Naive B cell (primary cell): ENCODE measurements at regions not wholly inside any gene's neighbourhood (a gene's known extent, or its start where the extent isn't known, plus 50 kb on each side); places are given as distances from the start of the nearest gene placed in this dataset.

Experiments used
- ATAC-seq, 2 donors: fragments of 150-1000 bp; cut with Tn5 transposase; 2 replicates each; pipeline ENCODE4 v1.10.0; 2021; ENCODE audit warnings: low read depth in 2 of 2, mild to moderate bottlenecking in 2 of 2, moderate library complexity in 2 of 2
- DNase-seq: peaks from one replicate; pipeline ENCODE4 v3.0.0; 2022
- H3K27ac Mint-ChIP-seq, 6 donors: one replicate each; pipeline ENCODE4 v1.8.0; 2020 to 2022; ENCODE audit warnings: mild to moderate bottlenecking in 6 of 6, mixed read lengths in 6 of 6, moderate library complexity in 5 of 6, inconsistent platforms in 2 of 6
- H3K27me3 Mint-ChIP-seq, 3 donors: one replicate each; pipeline ENCODE4 v1.8.0; 2021 to 2022; ENCODE audit warnings: mixed read lengths in 3 of 3, mild to moderate bottlenecking in 1 of 3
- H3K36me3 Mint-ChIP-seq, 2 donors: one replicate each; pipeline ENCODE4 v1.8.0; 2020 to 2022; ENCODE audit warnings: mixed read lengths in 2 of 2, inconsistent platforms in 1 of 2, mild to moderate bottlenecking in 1 of 2
- H3K4me1 Mint-ChIP-seq, 3 donors: one replicate each; pipeline ENCODE4 v1.8.0; 2020 to 2022; ENCODE audit warnings: mixed read lengths in 3 of 3, inconsistent platforms in 1 of 3, mild to moderate bottlenecking in 1 of 3, moderate library complexity in 1 of 3
- H3K4me3 Mint-ChIP-seq, 8 donors: one replicate each; pipeline ENCODE4 v1.8.0; 2020 to 2022; ENCODE audit warnings: mild to moderate bottlenecking in 8 of 8, mixed read lengths in 8 of 8, moderate library complexity in 8 of 8, inconsistent platforms in 2 of 8
- H3K9me3 Mint-ChIP-seq, 7 donors: one replicate each; pipeline ENCODE4 v1.8.0; 2020 to 2022; ENCODE audit warnings: mixed read lengths in 7 of 7, mild to moderate bottlenecking in 5 of 7, inconsistent platforms in 2 of 7, moderate library complexity in 1 of 7

DNA sequence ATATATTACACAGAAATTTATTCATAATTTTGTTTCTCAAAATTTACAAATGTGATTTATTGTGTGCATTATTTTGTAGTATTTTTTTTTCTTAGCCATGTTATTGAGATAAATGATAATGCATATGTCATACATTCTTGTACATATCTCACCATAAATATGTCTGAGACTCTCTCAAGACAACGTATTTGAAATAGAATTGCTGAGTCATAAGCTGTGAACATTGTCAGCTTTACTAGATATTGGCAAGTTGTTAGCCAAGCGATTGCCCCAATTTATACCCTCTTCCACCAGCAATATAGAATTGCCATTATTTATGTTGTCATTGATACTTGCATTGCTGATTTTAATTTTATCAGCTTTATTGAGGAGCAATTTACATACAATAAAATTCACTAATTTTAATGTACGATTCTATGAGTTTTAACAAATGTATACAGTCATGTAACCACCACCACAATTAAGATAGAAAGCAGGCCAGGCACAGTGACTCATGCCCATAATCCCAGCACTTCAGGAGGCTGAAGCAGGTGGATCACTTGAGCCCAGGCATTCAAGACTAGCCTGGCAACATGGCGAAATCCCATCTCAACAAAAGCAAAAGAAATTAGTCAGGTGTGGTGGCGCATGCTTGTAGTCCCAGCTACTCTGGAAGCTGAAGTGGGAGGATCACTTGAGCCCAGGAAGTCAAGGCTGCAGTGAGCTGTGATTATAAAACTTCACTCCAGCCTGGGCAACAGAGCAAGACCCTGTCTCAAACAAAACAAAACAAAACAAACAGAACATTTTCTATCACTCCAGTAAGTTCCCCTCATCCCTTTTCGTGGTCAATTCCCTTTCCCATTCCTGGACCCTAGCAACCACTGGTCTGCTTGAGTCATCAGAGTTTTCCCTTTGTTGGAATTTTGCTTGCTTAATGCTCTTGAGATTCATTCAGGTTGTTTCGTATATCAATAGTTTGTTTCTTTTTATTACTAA is 373.1 kb downstream of the MFSD1 start:
- no peaks in the 10 kb centered on the region for H3K9me3 Mint-ChIP-seq
- no peak for ATAC-seq
- H3K36me3 Mint-ChIP-seq = no peaks in the 10 kb centered on the region
- no peaks in the 10 kb centered on the region for H3K4me1 Mint-ChIP-seq
- DNase-seq = no peak
- H3K27ac Mint-ChIP-seq = no peak overlapping the region
- no peak overlapping the region for H3K4me3 Mint-ChIP-seq
- no peaks in the 10 kb centered on the region for H3K27me3 Mint-ChIP-seq

DNA sequence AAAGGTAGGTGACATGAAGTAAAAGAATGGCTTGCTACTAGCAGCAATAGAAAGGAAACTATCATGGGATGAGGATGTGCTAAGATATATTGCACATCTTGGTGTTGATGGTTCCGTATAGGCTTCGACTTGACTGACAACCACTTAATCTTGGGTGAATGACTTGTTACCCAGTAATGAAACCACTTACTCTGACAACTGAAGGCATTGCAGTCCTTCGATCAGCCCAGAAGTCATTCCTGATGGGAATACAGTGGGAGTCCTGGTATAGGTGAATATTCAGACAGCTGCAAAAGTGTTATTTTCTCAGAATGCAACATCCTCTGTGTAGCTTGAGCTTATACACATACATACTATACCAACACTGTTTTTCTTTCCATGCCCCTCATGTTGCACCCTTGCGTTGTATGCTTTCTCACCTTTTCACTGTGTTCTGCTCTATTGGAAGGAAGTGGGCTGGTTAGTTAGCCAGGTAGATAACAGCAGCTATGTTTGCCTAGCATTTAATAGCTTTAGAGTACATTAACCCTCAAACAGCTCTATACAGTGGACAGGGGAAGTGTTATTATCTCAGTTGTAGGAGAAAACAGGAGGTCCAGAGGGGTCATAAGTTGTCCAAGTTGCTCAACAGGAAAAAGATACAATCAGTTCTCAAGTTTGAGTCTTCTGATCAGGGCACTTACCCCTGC is 376.5 kb downstream of the MFSD1 start:
- Mint-ChIP-seq H3K9me3 (peaks cover 0 to 8% (median 0%) of the 10 kb centered on the region in 7 donors), H3K36me3 (no peaks in the 10 kb centered on the region), H3K27me3 (peaks cover 0 to 5% (median 0%) of the 10 kb centered on the region in 3 donors), H3K27ac (no peak overlapping the region), H3K4me3 (no peak overlapping the region), H3K4me1 (no peaks in the 10 kb centered on the region)
- ATAC-seq = no peak
- no peak for DNase-seq

DNA sequence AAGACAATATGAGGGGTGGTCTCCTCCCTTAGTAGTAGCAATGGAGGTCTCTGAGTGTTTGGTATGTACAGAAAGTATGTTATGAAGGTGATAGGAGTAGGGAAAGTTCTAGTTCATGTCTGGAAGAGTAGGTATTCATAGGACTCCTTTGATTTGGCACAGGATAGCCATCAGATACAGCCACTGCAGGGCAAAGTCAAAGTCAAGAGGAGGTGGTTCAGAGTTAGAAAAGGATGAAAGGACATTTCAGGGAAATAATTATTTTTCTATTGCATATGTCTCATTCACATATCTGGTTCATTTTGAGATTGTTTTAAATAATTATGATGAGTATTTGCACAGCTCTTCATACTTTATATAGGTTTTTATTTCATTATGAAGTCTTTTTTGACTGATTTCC is 381.1 kb downstream of the MFSD1 start:
- Mint-ChIP-seq H3K27me3 (peaks cover 0 to 5% (median 0%) of the 10 kb centered on the region in 3 donors), H3K27ac (no peak overlapping the region), H3K9me3 (peaks cover 0 to 11% (median 0%) of the 10 kb centered on the region in 7 donors), H3K36me3 (no peaks in the 10 kb centered on the region), H3K4me1 (peaks cover 5 to 8% (median 6%) of the 10 kb centered on the region in 3 donors), H3K4me3 (no peak overlapping the region)
- DNase-seq (no peak), ATAC-seq (no peak)

DNA sequence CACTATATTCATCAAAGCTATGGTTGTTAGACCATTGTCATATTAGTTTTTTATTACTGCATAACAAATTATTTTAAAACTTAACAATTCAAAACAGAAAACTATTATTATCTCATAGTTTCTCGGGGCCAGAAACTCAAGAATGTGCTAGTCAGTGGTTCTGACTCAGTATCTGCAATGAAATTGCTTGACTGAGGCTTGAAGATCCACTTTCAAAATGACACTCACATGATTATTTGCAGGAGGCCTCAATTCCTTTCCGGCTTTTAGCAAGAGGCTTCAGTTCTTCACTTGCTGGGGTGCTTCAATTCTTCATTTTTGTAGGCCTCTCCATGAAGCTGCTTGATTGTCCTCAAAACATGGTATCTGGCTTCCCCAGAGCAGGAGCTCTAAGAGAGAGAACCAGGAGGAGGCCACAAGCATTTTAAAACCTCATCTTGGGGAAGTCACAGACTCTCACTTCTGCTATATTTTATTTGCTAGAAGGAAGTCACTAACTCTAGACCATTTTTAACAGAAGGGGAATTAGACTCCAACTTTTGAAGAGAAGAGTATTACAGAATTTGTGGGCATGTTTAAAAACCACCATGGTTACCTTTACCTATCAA is 383.7 kb downstream of the MFSD1 start:
- Mint-ChIP-seq H3K9me3 (peaks cover 0 to 11% (median 1%) of the 10 kb centered on the region in 7 donors), H3K27me3 (peaks cover 0 to 5% (median 0%) of the 10 kb centered on the region in 3 donors), H3K4me1 (peaks cover 5 to 8% (median 6%) of the 10 kb centered on the region in 3 donors), H3K27ac (peak overlapping the region in 2 of 6 donors; percentile 2 to 11), H3K4me3 (peak overlapping the region in 4 of 8 donors; percentile 9 to 59 (median 40)), H3K36me3 (no peaks in the 10 kb centered on the region)
- DNase-seq (no peak), ATAC-seq (peak; percentile 46 to 59)

DNA sequence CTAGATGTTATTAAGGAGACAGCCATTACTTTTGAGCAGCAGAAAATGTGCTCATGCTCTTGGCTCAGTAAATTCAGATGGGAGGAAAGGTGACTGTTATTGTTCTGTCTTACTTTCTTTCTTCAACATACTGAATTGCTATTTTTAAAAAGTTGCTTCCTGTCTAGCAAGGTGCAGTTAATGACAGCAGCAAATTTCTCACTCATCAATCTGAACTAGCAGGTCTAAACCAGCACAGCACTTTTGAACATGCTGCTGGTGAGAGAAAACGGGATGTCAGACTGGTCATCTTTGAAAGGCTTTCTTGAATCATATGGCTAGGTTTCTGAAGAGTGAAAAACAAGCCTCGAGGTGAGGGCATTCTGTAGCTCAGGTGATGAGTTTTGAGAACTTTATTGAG is 384.7 kb downstream of the MFSD1 start:
- Mint-ChIP-seq H3K9me3 (peaks cover 0 to 9% (median 1%) of the 10 kb centered on the region in 7 donors), H3K4me3 (peak overlapping the region in 1 of 8 donors; percentile 8), H3K4me1 (peaks cover 5 to 8% (median 6%) of the 10 kb centered on the region in 3 donors), H3K27me3 (no peaks in the 10 kb centered on the region), H3K27ac (no peak overlapping the region), H3K36me3 (no peaks in the 10 kb centered on the region)
- DNase-seq (no peak), ATAC-seq (no peak)

DNA sequence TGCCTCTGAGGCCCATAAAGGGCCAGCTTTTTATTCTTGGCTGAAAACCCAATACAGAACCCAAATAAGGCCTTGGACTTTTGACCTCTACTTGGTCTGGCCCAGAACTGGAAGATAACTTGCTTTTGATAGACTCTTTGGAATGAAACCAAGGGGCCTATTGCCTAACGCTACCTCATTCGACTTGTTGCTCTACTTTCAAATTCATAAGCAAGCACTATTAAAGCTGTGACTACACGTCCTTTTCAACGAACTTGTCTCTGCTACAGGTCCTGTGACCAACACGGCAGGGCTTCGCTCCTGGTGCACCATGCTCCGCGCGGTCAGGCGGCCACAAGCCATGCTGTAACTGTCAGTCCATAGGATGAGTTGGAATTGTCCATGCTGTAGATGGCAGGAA is 385.4 kb downstream of the MFSD1 start:
- no peak overlapping the region for H3K27ac Mint-ChIP-seq
- H3K9me3 Mint-ChIP-seq = peaks cover 0 to 7% (median 1%) of the 10 kb centered on the region in 7 donors
- no peak overlapping the region for H3K4me3 Mint-ChIP-seq
- no peaks in the 10 kb centered on the region for H3K27me3 Mint-ChIP-seq
- ATAC-seq = no peak
- no peak for DNase-seq
- H3K36me3 Mint-ChIP-seq = no peaks in the 10 kb centered on the region
- peaks cover 5 to 8% (median 6%) of the 10 kb centered on the region in 3 donors for H3K4me1 Mint-ChIP-seq

DNA sequence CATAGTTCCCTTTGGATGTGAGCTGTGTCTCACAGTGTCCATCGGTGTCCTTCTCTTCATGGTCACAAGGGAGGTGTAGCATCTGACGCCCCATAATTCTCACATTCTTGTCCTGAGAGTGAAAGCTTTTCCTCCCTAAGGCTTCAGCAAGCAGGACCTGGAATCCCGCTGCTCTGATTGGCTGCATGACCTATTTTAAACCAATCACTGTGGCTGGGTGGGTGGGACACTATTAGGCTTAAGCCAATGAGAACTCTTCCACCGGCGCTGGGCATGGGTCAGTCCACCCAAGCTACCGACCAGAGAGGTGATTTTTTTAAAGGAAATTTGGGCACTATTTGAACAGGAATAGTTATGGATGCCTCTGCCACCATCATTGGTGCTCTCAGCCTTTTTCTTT is 385.9 kb downstream of the MFSD1 start:
- no peaks in the 10 kb centered on the region for H3K36me3 Mint-ChIP-seq
- peaks cover 0 to 7% (median 0%) of the 10 kb centered on the region in 7 donors for H3K9me3 Mint-ChIP-seq
- peaks cover 5 to 8% (median 6%) of the 10 kb centered on the region in 3 donors for H3K4me1 Mint-ChIP-seq
- DNase-seq (no peak), ATAC-seq (no peak)
- no peaks in the 10 kb centered on the region for H3K27me3 Mint-ChIP-seq
- H3K4me3 Mint-ChIP-seq = no peak overlapping the region
- no peak overlapping the region for H3K27ac Mint-ChIP-seq

DNA sequence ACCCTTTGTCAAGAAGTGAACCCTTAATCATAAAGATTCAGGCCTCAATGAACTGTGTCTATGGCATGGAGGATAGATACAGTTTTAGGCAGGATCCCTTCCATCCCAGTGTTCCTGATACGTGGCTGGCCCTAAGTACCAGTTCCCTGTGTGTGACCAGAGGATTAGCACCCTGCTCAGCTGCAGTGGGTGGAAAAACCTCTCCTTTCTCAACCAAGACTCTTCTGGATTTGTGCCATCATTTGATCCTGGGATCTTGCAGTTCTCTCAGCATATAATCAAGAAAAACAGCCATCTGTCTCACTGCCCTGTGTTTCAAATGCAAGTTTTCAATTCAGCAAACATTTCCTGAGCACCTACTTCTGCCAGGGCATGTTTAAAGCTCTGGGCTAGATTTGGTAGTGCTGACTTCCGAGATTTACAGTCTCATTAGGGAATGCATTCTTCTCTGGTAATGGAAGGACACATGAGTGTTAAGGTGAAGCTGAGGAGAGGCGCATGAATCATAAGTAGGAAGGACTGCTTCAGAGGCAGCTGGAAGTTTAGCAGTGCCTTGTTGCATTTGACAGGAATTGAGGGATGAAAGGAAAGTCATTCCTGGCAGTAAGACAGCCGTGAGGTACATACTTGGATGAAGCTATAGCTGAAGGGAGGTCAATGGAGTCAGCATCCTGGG is 388.3 kb downstream of the MFSD1 start:
- Mint-ChIP-seq H3K27me3 (no peaks in the 10 kb centered on the region), H3K36me3 (no peaks in the 10 kb centered on the region), H3K27ac (no peak overlapping the region), H3K4me3 (no peak overlapping the region), H3K4me1 (peaks cover 5 to 8% (median 6%) of the 10 kb centered on the region in 3 donors), H3K9me3 (peaks cover 0 to 3% (median 2%) of the 10 kb centered on the region in 7 donors)
- DNase-seq = no peak
- no peak for ATAC-seq

DNA sequence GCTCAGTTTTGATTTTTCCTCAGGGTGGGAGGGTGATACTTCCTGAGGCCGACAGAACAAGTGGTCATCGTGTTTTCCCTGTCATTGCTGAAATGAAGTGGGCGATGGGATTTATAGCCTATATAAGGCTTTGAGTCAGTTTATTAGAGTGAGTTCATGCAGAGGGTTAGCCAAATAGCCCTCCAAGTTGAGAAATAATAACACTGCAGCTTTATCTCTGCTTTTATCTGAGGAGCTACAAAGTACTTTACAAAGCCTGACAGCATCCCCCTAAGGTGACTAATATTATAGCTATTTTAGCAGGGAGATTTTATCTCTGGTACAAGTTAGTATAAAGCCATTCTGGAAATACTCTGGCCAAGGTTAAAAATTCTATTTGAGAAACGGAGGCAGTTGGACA is 389.6 kb downstream of the MFSD1 start:
- H3K27ac Mint-ChIP-seq = no peak overlapping the region
- H3K4me1 Mint-ChIP-seq = no peaks in the 10 kb centered on the region
- no peak overlapping the region for H3K4me3 Mint-ChIP-seq
- H3K9me3 Mint-ChIP-seq = peaks cover 0 to 4% (median 2%) of the 10 kb centered on the region in 7 donors
- DNase-seq = no peak
- H3K27me3 Mint-ChIP-seq = no peaks in the 10 kb centered on the region
- ATAC-seq = no peak
- H3K36me3 Mint-ChIP-seq = no peaks in the 10 kb centered on the region

DNA sequence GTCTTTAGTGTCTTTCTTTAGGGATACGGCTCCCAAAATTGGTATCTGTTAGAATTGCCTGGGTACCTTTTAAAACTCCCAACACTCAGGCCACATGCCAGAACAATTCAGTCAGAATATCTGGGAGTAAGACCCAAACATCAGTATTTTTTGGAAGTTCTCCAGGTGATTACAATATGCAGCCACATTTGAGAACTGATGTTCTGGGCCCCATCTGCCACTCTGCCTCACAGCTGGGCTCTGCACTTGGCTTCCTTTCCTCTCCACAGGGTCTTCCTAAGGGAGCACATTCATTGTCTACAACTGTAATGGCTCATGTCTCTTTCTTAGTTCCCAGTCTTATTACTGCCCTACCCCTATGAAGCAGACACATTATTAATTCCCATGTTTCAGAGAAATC is 394.5 kb downstream of the MFSD1 start:
- Mint-ChIP-seq H3K27ac (no peak overlapping the region), H3K4me1 (no peaks in the 10 kb centered on the region), H3K9me3 (peaks cover 0 to 15% (median 8%) of the 10 kb centered on the region in 7 donors), H3K36me3 (peaks cover 0 to 4% of the 10 kb centered on the region in 2 donors), H3K27me3 (no peaks in the 10 kb centered on the region), H3K4me3 (no peak overlapping the region)
- ATAC-seq (no peak), DNase-seq (no peak)

DNA sequence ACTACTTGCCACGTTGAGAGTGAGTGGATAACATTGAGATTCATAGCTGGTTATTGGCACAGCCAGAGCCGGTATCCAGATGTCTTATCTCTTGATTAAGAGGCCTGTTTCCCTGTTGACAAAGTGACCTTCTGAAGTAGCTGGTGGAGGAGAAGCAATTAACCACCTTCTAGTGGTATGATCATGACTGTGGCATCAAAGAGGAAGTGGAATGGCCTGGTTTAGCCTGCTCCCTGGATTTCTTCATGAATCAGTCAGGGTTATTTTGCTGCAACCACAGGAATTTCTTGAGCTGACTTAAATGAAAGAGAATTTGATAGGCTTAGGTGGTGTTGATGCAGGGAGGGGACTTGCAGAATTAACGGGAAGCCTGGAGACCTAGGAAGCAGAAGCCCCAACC is 398.3 kb downstream of the MFSD1 start:
- no peaks in the 10 kb centered on the region for H3K4me1 Mint-ChIP-seq
- peaks cover 4 to 24% (median 11%) of the 10 kb centered on the region in 7 donors for H3K9me3 Mint-ChIP-seq
- peaks cover 0 to 8% (median 3%) of the 10 kb centered on the region in 3 donors for H3K27me3 Mint-ChIP-seq
- H3K4me3 Mint-ChIP-seq = no peak overlapping the region
- DNase-seq = no peak
- no peak for ATAC-seq
- no peak overlapping the region for H3K27ac Mint-ChIP-seq
- peaks cover 0 to 4% of the 10 kb centered on the region in 2 donors for H3K36me3 Mint-ChIP-seq

DNA sequence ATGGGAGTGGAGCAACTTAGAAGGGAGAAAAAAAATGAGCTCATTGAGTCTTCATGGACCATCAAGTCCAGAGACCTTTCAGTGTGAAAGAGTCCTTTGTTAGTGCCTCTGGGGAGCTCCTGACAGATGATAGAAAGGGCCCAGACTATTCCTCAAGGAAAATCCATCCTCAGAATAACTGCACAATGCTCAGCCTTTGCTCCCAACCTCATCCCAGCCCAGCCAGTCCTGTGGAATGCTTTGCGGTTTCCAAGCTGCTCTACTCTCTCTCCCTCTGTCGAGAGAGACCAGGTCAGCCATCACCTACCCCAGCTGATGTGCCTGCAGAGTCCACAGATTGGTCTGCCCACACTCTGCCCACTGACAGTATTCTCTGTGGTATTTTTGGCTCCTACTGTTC is 406.2 kb downstream of the MFSD1 start:
- no peak for DNase-seq
- no peak overlapping the region for H3K4me3 Mint-ChIP-seq
- peaks cover 0 to 4% (median 3%) of the 10 kb centered on the region in 3 donors for H3K27me3 Mint-ChIP-seq
- peaks cover 5 to 24% (median 9%) of the 10 kb centered on the region in 7 donors for H3K9me3 Mint-ChIP-seq
- no peaks in the 10 kb centered on the region for H3K4me1 Mint-ChIP-seq
- H3K36me3 Mint-ChIP-seq = peaks cover 0 to 7% of the 10 kb centered on the region in 2 donors
- ATAC-seq = no peak
- H3K27ac Mint-ChIP-seq = no peak overlapping the region

DNA sequence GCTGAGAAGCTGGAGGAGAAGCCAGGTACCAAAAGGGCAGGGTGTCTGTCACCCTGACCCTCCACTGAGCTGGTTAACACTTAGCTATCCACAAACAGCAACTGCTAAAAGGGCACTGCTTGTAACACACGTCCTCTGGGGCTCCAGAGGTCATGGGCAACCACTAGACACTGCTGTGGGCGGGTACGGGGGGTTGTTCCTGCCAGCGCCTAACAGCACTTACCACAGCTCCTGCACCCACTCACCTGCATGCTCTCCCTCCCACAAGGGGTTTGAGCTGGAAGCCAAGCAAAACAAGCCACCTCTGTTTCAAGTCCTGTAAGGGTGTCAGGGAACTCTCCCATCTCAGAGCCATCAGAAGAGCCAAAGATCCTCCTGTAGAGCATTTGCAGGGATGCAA is 407.6 kb downstream of the MFSD1 start:
- H3K9me3 Mint-ChIP-seq = peaks cover 3 to 22% (median 6%) of the 10 kb centered on the region in 7 donors
- no peak for ATAC-seq
- no peak overlapping the region for H3K4me3 Mint-ChIP-seq

More for the DNA sequence above, 407.6 kb downstream of the MFSD1 start:
- H3K27ac Mint-ChIP-seq = peak overlapping the region in 1 of 6 donors; percentile 5
- H3K4me1 Mint-ChIP-seq = no peaks in the 10 kb centered on the region
- DNase-seq = no peak
- H3K36me3 Mint-ChIP-seq = peaks cover 0 to 7% of the 10 kb centered on the region in 2 donors
- no peaks in the 10 kb centered on the region for H3K27me3 Mint-ChIP-seq
